ENCODE measurements at regions not wholly inside any gene's neighbourhood (a gene's known extent, or its start where the extent isn't known, plus 50 kb on each side); places are given as distances from the start of the nearest gene placed in this dataset.

DNA sequence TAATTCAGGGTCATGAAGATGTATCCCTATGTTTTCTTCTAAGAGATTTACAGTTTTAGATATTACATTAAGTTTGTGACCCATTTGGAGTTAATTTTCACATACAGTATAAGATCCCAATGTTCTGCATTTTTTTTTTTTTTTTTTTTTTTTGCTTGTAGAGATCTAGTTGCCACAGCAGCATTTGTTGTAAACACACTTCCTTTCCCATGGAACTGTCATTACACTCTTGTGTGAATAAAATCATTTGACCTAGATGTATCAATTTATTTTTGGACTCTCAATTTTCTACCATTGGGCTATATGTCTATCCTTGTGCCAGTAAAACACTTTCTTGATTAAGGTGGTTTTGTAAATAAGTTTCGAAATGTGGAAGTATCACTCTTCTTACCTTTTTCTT is 1107.2 kb downstream of the TECRL start:
- TF ChIP-seq POLR2A (IDR thresholded peaks at IDR 0.05) (no peak), CTCF (IDR thresholded peaks at IDR 0.05) (no peak)
